ENCODE measurements at regions not wholly inside any gene's neighbourhood (a gene's known extent, or its start where the extent isn't known, plus 50 kb on each side); places are given as distances from the start of the nearest gene placed in this dataset.

DNA sequence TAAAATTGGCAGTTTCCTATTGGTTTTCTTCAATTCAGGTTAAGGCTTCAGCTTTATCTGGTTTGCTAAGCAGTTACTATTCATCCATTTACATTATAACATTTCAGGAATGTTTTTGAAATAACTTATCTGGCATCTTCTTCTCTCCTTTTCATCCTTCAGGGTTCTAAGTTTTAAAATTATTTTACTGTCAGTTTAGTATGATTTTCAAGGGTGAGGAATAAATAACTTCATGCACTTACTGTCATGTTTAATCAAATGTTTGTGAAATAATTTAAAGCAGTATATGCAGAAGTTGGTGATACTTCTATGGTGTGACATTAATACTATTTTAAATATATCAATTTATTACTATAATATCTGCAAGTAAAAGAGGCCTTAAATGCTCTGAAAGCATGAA lies 338.1 kb upstream of the MMS22L start:
- DNase-seq = no peak

DNA sequence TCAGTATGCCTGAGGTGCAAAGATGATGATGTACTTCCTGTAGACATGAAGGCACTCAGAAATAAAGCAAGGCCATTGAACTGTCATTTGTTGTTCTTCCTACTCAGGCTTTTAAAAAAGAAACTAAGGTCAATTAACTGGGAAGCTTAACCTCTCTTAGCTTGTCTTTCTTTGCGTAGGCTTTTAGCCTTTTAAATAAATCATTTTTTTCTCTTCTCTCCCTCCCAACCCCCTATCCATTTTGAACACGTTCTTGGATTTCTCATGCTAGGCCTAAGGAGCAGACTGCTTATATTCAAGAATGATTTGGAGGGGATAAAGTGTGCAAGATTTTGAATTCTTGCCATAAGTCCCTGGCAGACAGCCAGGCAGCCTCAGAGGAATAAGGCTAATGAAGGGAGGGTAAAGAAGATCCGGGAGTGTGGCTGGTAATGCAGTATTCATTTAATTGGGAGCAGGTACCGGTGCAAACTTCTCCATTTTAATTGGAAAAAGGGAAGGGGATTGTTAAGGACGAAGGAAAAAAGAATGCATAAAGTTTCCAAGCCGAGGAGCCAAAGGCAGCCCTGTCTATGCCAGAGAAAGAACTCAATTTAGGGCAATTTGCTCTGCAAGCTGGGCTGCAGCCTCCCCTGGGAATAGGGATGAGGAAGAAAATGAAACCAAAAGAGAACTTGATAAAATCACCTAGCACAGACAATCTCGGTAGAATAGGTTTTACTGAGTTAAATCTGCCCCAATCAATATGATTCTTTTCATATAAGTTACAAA lies 343.8 kb upstream of the MMS22L start:
- peak; percentile 57 for DNase-seq

DNA sequence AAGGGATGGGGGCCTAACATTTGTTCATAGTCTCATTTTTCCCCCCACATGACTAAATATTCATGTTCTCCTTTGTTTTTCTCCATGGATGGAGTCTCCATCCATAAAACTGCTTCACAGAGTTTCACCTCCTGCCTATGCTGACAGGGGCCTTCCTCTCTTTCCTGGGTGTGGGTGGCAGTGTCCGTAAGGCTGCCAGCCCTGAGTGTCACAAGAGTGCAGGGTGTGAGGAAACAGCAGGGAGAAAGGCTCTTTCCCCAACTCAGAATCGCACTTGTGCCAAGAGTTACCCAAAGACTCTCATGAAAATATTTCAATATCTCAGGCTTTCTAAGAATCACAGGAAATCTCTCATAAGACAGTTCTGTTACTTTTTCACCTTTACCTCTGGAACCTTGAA lies 346.2 kb upstream of the MMS22L start:
- DNase-seq = no peak

DNA sequence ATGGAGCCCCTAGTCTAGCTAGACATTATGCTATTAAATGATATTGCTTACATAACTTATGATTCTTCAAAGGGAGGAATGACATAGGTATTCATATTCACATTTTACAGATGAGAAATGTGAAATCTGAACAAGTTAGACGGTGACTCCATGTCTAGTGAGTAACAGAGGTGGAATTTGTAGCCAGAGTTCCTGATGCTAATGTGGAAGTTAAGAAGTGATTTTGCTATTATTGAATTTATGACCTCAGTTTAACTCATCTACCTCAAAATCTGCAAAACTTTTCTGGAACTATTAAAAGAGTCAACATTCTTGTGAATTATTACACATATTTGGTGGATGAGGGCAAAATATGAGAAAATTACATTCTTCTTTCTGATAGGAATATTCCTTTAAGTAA lies 347.6 kb upstream of the MMS22L start:
- no peak for DNase-seq

DNA sequence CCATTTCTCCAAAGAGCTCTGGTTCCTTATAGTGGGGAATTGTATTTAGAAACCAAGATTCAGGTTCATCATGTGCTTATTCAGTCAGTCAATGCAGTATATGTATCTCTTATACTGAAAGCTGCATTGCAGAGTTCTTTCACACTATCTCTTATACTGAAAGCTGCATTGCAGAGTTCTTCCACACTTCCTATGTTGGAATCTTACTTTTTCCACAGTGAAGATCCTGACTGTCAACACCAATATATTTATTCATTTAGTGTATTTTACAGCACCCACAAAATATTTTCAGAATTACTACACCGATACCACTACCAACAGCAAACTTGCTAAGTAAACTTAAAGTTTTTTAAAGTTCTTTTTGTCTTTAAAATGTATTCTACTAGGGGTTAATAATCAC lies 349.3 kb upstream of the MMS22L start:
- DNase-seq = no peak

DNA sequence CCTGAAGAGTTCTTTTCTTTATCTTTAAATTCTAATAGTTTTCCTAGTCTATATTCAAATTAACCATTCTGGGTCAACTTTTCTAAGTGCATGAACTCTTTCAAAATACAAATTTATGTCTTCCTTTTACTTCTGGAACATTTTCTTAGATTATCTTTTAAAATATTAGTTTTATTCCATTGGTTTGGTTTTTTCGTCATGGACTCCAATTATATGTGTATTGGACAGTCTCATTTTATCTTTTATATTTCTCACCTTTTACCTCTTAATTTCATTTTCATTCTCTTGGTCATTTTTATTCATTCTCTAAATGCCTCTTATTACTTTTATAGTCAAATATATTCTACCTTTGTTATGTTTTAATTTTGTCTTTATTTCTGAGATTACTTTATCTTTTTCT lies 356.7 kb upstream of the MMS22L start:
- DNase-seq = no peak

DNA sequence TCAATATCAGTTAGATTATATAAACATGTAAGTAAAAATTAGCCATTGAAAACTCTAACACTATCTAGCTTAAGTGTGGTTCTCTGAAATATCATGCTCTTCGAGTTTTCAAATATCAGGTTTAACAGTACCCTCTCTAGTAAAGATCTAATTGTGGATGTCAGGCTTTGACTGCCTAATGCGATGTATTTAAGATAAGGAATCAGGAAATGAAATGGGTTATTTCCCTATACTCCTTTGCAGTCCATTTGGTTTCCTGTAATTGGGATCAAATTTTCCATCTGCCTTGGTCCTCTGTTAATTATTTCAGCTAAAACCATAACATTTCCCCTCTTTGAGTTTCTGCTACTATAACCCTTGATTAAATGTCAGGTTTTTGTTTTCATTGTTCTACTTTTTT lies 361.3 kb upstream of the MMS22L start:
- no peak for DNase-seq

DNA sequence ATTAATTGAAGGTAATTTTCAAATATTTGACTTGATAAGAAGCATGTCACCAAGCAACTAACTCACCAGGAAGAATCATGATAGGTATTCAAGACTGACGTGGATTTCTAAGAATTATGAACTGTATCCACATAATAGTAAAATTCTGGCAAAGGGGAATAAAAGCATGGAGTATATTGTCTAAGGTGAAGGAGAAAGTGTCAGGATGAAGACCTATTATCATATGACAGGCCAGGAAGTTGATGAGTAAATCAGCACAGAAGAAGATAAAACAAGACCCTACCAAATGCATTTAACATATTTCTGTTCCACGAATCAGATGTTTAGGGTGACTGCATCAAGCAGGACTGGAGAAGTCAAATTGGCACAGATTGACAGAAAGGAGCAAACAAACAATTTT lies 362.7 kb upstream of the MMS22L start:
- no peak for DNase-seq

DNA sequence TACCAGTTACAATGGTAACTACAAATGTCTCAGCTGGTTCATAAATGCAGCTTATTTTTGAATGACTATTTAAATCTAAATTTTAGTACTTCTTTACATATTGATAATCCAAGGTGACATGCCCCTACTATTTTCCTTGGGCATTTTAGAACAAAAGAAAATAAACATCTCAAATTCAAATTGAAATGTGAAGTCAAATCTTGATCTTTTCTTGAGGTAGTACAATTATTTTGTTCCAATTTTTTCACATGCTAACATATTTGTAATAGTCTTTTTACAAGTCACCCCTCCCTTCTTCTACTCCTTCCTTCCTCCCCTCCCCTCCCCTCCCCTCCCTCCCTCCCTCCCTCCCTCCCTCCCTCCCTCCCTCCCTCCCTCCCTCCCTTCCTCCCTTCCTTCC lies 370.1 kb upstream of the MMS22L start:
- no peak for DNase-seq

DNA sequence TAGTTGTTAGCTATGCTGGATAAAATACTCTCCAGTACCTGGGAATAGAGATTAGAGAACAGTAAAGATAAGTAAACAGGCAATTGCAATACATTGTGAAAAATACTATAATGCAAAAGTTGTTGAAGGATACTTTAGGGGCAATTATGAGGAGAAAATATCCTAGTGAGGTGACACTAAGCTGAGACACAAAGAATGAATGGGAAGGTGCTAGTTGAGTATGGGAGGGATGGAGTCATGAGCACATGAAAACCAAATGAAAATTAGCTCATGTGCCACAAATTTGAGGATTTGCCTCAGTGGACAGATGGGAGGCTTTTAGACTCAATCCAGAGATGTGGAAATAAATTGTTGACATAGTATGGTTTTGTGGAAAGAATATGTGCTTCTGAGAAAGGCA lies 370.5 kb upstream of the MMS22L start:
- DNase-seq = no peak

DNA sequence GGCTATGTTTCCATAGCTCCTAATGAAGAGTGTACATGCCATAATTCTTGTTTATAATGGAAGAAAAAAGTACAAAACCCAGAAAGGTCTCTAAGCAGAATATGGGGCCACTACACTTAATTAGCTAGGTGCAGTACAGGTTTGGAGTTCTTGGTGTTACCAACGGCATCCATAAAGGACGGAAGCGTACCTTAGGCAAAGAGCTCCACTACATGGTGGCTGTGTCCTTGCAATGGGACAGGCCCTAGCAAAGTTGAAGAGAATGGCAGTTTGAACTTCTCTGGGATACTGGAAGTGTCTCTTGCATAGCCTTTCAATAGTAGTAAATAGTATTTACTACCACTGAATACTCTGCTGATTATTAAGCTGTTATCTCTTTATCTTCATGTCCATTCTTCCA lies 371.7 kb upstream of the MMS22L start:
- no peak for DNase-seq

DNA sequence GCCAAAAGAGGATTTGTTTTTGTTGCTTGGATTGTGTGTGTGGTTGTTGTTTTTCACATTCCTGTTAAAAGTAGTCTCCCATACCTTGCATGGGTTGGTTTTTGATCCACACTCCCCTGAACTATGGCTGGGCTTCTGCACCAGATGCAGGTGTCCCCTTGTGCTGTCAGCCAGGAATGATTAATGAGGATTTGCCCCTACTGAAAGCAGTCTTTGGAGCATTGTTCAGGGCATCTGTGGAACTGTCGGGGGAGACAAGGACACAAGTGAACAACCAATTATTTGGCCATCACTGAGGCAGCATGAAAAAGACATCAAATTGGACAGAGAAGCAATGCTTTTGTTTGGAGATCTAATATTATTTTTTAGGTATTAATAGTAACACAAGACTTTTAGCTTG lies 373.2 kb upstream of the MMS22L start:
- DNase-seq = no peak

DNA sequence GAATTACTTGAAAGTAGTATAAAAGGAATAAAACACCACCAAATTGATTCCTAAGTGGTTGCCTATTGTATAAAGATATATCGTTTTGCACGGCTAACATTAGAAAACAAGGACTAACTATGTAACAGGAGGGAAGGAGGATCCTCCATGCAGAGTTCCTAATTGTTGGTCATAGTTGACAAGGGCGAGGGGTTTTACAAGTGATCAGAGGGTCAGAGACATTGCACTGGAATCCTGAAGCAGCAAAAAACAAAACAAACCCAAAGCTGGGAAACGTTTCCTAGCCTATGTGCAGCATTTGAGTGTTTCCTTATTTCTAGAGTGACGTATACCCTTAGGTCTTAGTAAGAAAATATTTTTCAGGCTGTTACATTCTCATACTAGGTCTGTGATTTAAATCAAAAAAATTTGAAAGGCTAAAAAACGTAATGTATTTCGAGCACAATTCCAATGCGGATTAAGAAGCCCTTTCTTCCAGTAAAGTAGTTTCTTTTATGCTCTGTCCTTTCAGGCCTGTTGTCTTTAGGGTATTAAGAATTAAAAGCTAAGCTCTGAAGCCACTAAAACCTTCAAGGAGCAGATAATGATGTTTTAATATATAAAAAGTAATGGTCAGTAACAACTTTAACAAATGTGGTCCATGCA lies 373.8 kb upstream of the MMS22L start:
- no peak for DNase-seq

DNA sequence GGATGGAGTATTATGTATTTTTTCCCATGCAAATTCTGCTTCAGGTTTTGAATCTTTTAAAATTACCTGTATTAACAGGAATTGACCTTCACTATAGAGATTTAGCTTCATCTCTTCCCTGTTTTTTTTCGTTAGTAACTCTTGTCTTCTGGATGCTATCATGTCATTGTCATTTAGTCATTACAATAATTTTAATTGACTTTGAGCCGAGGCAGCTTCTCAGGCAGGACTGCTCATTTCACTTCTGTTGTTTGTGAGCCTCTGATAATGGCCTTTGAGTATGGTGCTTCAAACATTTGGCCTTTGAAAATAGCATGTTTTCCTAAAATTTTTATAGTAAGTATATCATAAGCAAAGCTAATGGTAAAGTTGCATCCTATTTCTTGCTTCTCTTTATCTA lies 375.1 kb upstream of the MMS22L start:
- DNase-seq = no peak

DNA sequence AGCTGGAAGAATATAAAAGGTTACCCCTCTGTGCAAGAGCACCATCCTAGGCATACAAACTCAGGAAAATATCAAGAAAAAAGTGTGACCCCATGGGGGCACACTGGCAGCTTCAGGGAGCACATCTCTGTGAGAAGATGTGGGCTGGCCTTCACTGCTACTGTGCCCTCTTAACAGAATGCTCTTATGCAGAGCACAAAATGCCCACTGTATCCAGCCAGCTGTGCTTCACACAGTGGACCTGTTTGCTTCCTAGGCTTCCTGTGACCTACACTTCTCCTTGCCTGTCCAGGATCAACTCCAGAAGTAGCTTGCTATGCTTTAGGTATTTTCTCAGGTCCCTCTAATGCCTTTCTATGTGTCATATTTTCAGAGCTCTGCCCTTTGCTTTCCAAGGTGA lies 380.2 kb upstream of the MMS22L start:
- no peak for DNase-seq

DNA sequence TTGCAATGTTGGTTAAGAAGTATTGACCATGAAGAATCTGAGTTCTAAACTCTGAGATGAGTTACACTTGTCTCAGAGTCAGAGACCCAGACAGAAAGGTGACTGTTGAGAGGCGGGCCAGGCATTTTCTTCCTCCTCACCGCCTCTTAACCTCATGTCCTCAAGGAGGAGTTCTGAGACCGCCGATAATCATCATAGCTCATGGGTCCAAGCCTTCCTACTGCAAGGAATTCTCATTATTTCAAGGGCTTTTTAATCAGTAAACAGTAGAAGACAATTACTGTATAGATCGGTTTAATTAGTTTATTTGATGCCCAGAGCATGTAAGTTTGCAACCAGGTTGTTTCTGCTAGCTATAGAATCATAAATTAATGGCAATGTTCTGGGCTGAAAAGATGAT lies 382.4 kb upstream of the MMS22L start:
- no peak for DNase-seq

DNA sequence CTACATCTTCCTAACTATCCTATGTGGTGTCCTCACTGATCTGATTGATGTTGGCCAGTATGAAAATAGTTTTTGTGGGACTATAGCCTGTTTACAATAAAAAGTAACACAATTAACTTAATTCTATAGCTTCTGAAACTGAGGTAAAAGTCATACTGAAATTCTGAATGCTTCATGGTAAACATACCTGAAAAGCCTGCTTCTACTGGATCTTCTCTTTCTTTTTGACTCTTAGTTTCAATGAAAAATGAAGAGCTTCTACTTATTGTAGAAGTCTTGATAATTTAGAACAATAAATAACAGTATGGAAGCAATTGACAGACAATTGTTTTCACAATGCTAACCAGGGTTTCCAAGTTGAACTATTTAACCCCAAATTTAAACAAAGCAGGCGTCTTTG lies 383.9 kb upstream of the MMS22L start:
- no peak for DNase-seq

DNA sequence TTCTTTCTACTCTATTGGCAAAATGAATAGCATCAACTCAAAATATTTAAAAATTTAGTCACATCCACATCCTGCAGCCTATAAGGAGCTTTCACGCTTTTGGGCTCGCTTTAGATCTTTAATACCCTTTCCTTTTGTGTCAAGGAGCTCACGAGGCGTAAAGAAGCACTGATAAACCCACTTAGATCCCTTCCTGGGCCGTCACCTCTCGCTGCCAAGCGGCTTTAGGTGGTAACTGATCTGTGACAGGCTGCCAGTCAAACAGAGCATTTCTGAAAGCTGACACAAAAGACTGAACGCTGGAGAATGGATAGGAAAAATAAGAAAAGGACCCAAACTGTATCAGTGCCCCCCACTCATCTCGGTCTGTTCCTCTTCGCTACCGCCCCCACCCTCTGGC lies 385.7 kb upstream of the MMS22L start:
- no peak for DNase-seq

DNA sequence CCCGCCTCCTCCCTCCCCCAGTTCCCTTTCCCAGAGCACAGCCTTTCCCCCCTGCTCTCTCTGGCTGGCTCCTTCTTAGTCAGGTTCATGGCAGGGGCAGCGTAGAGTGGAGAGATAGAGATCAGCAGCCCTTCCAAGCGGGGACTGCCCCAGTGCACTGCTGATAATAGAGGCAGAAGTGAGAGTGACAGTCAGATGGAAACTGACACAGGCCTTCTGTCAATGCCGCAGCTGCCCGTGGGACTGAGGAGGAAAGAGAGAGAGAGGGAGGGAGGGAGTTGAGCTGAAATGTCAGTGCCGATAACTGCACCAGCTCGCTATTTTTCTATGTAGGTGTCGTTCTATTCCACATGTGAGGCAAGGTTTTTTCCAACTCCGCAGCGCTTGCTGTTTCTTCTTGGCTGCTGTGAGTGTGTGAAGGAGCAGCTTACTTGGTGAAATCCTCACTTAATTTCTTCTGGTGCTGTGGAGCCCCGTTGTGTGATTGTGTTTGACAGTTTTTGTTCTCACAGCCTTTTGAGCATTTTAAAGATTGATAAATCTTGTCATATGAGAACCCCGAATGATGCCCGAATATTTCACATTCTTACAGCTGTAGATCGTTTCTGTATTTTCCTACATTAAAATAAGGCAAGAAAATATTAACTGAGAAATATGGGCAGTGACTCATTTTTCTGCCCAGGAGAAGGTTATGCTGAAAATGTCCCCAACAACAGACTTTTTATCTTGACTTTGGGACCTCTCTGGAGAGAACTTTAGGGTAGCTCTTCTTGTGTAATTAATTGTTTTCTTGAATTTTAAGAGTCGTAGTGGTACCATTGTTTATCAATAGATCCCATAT lies 386.4 kb upstream of the MMS22L start:
- peak; percentile 1 for DNase-seq

DNA sequence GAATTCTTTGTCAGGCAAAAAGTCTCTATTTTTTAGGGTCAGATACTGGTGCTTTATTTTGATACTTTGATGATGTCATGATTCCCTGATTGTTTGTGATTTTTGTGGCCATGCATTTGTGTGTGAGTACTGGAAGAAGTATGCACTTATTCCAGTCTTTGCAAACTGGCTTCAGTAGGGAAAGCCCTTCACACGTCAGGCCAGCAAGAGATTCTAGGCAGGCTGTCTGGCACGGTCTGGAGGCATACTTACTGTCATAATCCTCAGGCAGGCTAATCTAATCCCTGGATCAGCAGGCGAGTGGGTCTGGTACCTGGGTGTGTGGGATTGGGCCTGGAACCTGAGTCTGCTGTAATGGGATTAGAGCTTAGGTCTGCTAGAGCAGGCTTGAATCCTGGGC lies 391.8 kb upstream of the MMS22L start:
- DNase-seq = no peak

DNA sequence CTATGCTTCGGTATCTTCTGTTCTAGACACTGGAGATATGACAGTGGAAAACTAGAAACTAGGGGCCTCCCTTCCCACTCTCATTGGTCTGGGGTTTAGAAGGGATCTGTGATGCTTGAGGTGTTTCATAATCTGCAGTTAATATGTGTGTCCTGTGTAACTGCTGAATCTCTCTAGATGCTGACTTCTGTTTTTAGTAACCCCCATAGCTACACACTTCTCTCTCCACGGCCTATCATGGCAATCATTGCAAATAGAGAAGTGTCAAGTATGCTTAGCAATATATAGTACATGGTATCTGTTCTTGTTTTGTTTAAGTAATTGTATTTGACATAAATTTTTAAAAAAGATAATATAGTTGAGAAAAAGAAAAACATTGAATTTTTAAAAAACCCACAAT lies 394.6 kb upstream of the MMS22L start:
- DNase-seq = no peak

DNA sequence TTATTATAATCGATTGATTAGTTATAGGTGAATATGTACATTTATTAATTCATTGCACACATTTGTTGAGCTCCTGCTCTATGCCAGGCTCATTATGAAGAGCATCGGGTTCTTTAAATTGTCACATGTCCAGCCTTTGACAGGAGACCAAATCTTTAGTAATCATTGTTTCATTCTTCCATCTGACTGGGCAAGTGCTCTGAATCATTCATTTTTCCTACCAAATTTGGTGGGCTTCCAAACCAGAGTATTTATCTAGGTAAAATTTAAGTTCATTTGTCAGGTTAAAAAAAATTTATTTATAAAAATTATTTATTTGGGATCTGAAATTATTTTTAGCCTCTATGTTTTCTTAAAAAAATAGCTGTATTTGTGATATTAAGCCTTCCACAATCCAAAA lies 404.9 kb upstream of the MMS22L start:
- DNase-seq = no peak

DNA sequence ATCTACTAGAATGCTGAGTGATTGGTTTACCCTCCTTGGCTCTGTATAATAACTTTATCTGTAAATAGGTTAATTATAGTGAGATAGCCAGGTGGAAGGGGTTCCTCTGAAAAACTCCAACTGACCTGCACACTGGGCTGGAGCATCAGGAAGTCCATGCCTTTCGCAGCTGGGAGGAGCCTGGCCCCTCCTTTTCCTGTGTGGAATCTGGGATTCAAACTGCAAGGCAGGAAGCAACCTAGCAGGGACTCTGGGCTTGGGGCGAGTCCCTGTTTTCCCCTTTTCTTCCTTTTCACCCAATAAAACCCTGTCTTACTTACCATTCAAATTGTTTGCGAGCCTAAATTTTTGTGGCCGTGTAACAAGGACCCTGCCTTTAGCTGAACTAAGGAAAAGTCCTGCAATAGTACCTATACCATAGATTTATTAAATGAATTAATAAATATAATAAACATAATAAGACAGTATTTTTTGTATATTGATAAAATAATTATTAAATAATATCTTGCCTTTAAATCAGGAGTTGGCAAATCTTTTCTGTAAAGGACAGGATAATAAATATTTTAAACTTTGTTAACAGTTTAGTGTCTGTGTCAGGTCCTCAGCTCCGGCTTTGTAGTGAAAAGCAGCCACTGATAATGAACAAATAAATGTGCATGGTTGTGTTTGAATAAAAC lies 406.2 kb upstream of the MMS22L start:
- DNase-seq = no peak

DNA sequence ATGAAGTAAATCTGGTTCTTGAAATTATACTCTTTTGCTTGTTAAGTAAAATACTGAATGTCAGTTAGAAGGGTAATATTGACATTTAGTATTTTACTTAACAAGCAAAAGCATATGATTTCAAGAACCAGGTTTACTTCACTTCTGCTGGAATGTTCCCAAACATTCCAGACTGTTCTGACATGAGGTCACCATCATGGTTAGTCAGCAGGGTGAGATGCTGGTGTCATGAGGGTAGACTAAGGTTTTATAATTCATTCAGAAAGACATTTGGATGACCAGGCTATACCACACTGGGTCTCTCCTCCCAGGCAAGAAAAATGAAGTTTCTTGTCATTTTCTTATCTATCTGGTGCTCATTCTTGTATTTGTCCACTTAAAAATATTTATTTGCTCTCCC lies 414.4 kb upstream of the MMS22L start:
- no peak for DNase-seq
